CD4-positive, alpha-beta T cell treated with Interferon alpha-2 for 1 hour (primary cell): ENCODE measurements at regions not wholly inside any gene's neighbourhood (a gene's known extent, or its start where the extent isn't known, plus 50 kb on each side); places are given as distances from the start of the nearest gene placed in this dataset.
"Not testable (repeated sequence)": the region's sequence is repeated elsewhere in the genome, so short reads cannot be mapped to it uniquely, and the experiment has no call there.

Source experiments
- DNase-seq, 2 donors: peaks; one replicate each; pipeline ENCODE4 v3.0.0-alpha.2; 2020 to 2022

- no peak for DNase-seq
These were observed 718.8 kb downstream of the MAT2B start for GRCh38 chr5:164224236-164224635.

- DNase-seq, result no peak
These were observed 719.4 kb downstream of the MAT2B start for GRCh38 chr5:164224772-164225171.

GRCh38 chr5:164230341-164230740 is 724.9 kb downstream of the MAT2B start:
- DNase-seq, result no peak

GRCh38 chr5:164233791-164234190 is 728.4 kb downstream of the MAT2B start:
- no peak for DNase-seq

GRCh38 chr5:164234321-164234720 is 728.9 kb downstream of the MAT2B start:
- DNase-seq, result no peak

GRCh38 chr5:164235300-164235891 is 730.0 kb downstream of the MAT2B start:
- no peak for DNase-seq

GRCh38 chr5:164237486-164237885 is 732.1 kb downstream of the MAT2B start:
- no peak for DNase-seq

GRCh38 chr5:164251781-164252180 is 746.4 kb downstream of the MAT2B start:
- DNase-seq, result not testable (repeated sequence)

GRCh38 chr5:164253764-164254163 is 748.3 kb downstream of the MAT2B start:
- DNase-seq, result no peak

GRCh38 chr5:164255598-164256213 is 750.3 kb downstream of the MAT2B start:
- DNase-seq, result no peak

GRCh38 chr5:164256351-164256750 is 750.9 kb downstream of the MAT2B start:
- DNase-seq, result no peak

GRCh38 chr5:164256954-164257353 is 751.5 kb downstream of the MAT2B start:
- no peak for DNase-seq

- DNase-seq, result no peak
These were observed 760.1 kb downstream of the MAT2B start for GRCh38 chr5:164265566-164265965.

GRCh38 chr5:164266571-164266970 is 761.2 kb downstream of the MAT2B start:
- DNase-seq, result no peak

GRCh38 chr5:164277720-164278119 is 772.3 kb downstream of the MAT2B start:
- no peak for DNase-seq

GRCh38 chr5:164289526-164289925 is 784.1 kb downstream of the MAT2B start:
- DNase-seq, result no peak

- no peak for DNase-seq
These were observed 791.2 kb downstream of the MAT2B start for GRCh38 chr5:164296603-164297080.

- DNase-seq, result no peak
These were observed 792.7 kb downstream of the MAT2B start for GRCh38 chr5:164298165-164298564.

GRCh38 chr5:164300295-164300694 is 794.9 kb downstream of the MAT2B start:
- no peak for DNase-seq

GRCh38 chr5:164301136-164301535 is 795.7 kb downstream of the MAT2B start:
- no peak for DNase-seq

GRCh38 chr5:164301708-164302107 is 796.3 kb downstream of the MAT2B start:
- DNase-seq, result no peak

GRCh38 chr5:164302533-164303235 is 797.3 kb downstream of the MAT2B start:
- no peak for DNase-seq

GRCh38 chr5:164303646-164304215 is 798.3 kb downstream of the MAT2B start:
- no peak for DNase-seq

- DNase-seq, result no peak
These were observed 801.2 kb downstream of the MAT2B start for GRCh38 chr5:164306662-164307061.
